ENCODE measurements at regions not wholly inside any gene's neighbourhood (a gene's known extent, or its start where the extent isn't known, plus 50 kb on each side); places are given as distances from the start of the nearest gene placed in this dataset.

- TF ChIP-seq, protein P1, sequence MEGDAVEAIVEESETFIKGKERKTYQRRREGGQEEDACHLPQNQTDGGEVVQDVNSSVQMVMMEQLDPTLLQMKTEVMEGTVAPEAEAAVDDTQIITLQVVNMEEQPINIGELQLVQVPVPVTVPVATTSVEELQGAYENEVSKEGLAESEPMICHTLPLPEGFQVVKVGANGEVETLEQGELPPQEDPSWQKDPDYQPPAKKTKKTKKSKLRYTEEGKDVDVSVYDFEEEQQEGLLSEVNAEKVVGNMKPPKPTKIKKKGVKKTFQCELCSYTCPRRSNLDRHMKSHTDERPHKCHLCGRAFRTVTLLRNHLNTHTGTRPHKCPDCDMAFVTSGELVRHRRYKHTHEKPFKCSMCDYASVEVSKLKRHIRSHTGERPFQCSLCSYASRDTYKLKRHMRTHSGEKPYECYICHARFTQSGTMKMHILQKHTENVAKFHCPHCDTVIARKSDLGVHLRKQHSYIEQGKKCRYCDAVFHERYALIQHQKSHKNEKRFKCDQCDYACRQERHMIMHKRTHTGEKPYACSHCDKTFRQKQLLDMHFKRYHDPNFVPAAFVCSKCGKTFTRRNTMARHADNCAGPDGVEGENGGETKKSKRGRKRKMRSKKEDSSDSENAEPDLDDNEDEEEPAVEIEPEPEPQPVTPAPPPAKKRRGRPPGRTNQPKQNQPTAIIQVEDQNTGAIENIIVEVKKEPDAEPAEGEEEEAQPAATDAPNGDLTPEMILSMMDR (IDR thresholded peaks at IDR 0.05), result no peak
- TF ChIP-seq POLR2A (IDR thresholded peaks at IDR 0.05), result no peak
Observed at GRCh38 chr15:52862677-52863076, 72.5 kb upstream of the ONECUT1 start.

Data from vagina (tissue), 2 donors.